ENCODE measurements at regions not wholly inside any gene's neighbourhood (a gene's known extent, or its start where the extent isn't known, plus 50 kb on each side); places are given as distances from the start of the nearest gene placed in this dataset.
A peak's percentile ranks its signal among the peaks of the same experiment; 100 is the strongest.
"Not testable (repeated sequence)": the region's sequence is repeated elsewhere in the genome, so short reads cannot be mapped to it uniquely, and the experiment has no call there.

DNA sequence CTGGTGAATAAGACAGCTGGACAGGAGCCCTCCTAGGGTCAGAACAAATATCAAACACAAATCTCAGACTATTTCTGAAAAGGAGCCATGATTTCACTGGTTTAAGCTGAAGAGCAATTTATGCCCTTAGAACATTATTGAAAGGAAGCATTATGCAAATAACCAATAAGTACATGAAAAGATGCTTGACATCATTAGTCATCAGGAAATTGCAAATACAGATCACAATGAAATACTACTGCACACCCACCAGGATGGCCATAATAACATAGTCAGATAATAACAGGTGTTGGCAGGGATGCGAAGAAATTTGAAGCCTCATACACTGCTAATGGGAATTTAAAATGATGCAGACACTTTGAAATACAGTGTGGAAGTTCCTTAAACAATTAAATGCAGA lies 176.4 kb upstream of the RAB6C start:
- Histone ChIP-seq H3K4me3 (ENCODE audit: severe bottlenecking) (no peak overlapping the region), H3K27ac (ENCODE audit: poor library complexity, severe bottlenecking) (no peak overlapping the region), H3K27me3 (ENCODE audit: insufficient read depth, poor library complexity, severe bottlenecking) (no peaks in the 10 kb centered on the region), H3K36me3 (ENCODE audit: low read depth) (no peaks in the 10 kb centered on the region), H3K9me3 (ENCODE audit: severe bottlenecking) (no peaks in the 10 kb centered on the region), H3K4me1 (ENCODE audit: insufficient read depth, poor library complexity, severe bottlenecking) (peaks cover 6% of the 10 kb centered on the region)
- DNase-seq (ENCODE audit: low spot score) (no peak), ATAC-seq (ENCODE audit: low read depth) (peak; percentile 64)
- TF ChIP-seq, protein P1, sequence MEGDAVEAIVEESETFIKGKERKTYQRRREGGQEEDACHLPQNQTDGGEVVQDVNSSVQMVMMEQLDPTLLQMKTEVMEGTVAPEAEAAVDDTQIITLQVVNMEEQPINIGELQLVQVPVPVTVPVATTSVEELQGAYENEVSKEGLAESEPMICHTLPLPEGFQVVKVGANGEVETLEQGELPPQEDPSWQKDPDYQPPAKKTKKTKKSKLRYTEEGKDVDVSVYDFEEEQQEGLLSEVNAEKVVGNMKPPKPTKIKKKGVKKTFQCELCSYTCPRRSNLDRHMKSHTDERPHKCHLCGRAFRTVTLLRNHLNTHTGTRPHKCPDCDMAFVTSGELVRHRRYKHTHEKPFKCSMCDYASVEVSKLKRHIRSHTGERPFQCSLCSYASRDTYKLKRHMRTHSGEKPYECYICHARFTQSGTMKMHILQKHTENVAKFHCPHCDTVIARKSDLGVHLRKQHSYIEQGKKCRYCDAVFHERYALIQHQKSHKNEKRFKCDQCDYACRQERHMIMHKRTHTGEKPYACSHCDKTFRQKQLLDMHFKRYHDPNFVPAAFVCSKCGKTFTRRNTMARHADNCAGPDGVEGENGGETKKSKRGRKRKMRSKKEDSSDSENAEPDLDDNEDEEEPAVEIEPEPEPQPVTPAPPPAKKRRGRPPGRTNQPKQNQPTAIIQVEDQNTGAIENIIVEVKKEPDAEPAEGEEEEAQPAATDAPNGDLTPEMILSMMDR (IDR thresholded peaks at IDR 0.05; ENCODE audit: poor library complexity, severe bottlenecking): no peak

DNA sequence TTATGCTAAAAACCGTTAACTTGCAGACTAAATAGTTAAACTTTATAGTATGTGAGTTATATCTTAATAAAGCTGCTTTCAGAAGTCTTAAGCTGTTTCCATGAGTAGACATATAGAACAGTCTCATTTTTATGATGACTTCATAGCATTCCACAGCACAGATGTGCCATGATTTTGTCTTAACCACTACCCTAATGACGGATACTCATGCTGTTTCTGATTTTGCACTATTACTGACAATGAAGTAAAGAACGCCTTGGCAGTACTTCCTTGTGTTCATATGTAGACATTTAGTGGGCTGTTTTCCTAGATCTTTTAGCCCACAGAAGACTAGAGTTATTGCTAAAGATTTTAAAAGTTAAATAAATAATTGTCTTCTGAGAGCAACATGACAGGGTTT lies 175.6 kb upstream of the RAB6C start:
- Histone ChIP-seq H3K36me3 (ENCODE audit: low read depth) (no peaks in the 10 kb centered on the region), H3K4me3 (ENCODE audit: severe bottlenecking) (no peak overlapping the region), H3K4me1 (ENCODE audit: insufficient read depth, poor library complexity, severe bottlenecking) (peaks cover 6% of the 10 kb centered on the region), H3K9me3 (ENCODE audit: severe bottlenecking) (no peaks in the 10 kb centered on the region), H3K27ac (ENCODE audit: poor library complexity, severe bottlenecking) (no peak overlapping the region), H3K27me3 (ENCODE audit: insufficient read depth, poor library complexity, severe bottlenecking) (peaks cover 2% of the 10 kb centered on the region)
- TF ChIP-seq, protein P1 (IDR thresholded peaks at IDR 0.05; ENCODE audit: poor library complexity, severe bottlenecking): no peak
- ATAC-seq (ENCODE audit: low read depth) (no peak), DNase-seq (ENCODE audit: low spot score) (no peak)

DNA sequence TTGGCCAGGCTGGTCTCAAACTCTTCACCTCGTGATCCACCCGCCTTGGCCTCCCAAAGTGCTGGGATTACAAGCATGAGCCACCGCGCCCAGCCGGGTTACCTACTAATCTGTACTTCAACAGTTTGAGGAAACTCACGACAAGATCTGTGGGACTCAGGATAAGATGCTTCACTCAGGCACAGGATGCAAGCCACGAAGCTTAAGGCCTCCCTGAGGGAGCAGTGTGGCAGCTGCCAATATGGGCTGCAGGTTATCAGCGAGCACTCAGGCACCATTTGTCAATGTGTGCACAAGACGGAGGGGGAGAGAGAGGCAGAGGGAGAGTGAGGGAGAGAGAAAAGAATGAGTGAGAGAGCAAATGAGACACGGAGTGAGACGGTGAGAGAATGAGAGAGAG lies 173.6 kb upstream of the RAB6C start:
- ATAC-seq (ENCODE audit: low read depth) (no peak), DNase-seq (ENCODE audit: low spot score) (no peak)
- H3K9me3 ChIP-seq (ENCODE audit: severe bottlenecking): no peaks in the 10 kb centered on the region
- H3K36me3 ChIP-seq (ENCODE audit: low read depth): no peaks in the 10 kb centered on the region
- peaks cover 6% of the 10 kb centered on the region for H3K4me1 ChIP-seq (ENCODE audit: insufficient read depth, poor library complexity, severe bottlenecking)
- TF ChIP-seq, protein P1 (IDR thresholded peaks at IDR 0.05; ENCODE audit: poor library complexity, severe bottlenecking): no peak
- H3K27ac ChIP-seq (ENCODE audit: poor library complexity, severe bottlenecking): no peak overlapping the region
- no peak overlapping the region for H3K4me3 ChIP-seq (ENCODE audit: severe bottlenecking)
- peaks cover 13% of the 10 kb centered on the region for H3K27me3 ChIP-seq (ENCODE audit: insufficient read depth, poor library complexity, severe bottlenecking)

DNA sequence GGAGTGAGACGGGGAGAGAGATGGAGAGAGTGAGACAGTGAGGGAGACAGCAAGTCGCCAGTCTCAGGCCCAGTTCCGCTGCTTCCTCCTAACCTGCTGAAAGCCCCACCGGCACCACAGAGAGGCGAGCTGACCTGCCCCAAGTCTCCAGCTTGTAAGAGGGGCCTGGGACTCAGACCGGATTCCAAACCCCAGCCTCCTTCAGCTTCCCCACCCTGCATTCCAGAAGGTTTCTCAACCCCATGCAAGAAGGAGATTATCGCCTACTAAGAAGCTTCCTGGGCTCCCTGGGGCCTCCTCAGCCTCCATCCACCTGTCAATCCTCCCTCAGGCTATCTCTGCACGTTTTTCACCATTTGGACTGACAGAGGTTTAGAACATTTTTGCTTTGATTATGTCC lies 173.1 kb upstream of the RAB6C start:
- H3K9me3 ChIP-seq (ENCODE audit: severe bottlenecking): no peaks in the 10 kb centered on the region
- ATAC-seq (ENCODE audit: low read depth): no peak
- TF ChIP-seq, protein P1 (IDR thresholded peaks at IDR 0.05; ENCODE audit: poor library complexity, severe bottlenecking): no peak
- H3K27me3 ChIP-seq (ENCODE audit: insufficient read depth, poor library complexity, severe bottlenecking): peaks cover 13% of the 10 kb centered on the region
- H3K27ac ChIP-seq (ENCODE audit: poor library complexity, severe bottlenecking): no peak overlapping the region
- H3K36me3 ChIP-seq (ENCODE audit: low read depth): no peaks in the 10 kb centered on the region
- H3K4me3 ChIP-seq (ENCODE audit: severe bottlenecking): no peak overlapping the region
- H3K4me1 ChIP-seq (ENCODE audit: insufficient read depth, poor library complexity, severe bottlenecking): peaks cover 6% of the 10 kb centered on the region
- DNase-seq (ENCODE audit: low spot score): no peak

DNA sequence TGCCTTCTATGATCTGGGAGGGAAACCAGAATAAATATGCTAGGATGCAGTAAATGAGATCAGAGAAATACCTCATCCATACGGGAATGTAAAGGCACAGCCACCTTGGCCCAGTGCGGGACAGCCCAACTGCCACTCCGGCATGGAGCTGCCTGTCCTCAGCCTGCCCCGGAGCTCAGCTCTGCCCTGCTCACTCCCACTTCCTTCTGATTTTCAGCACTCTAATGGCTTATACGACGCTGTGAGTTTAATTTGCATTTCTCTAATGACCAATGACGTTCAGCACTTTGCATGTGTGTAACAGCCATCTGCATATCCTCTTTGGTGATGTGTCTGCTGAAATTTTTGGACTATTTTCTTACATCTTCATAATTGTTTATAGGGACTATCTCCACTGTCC lies 172.5 kb upstream of the RAB6C start:
- DNase-seq (ENCODE audit: low spot score) (no peak), ATAC-seq (ENCODE audit: low read depth) (no peak)
- Histone ChIP-seq H3K4me3 (ENCODE audit: severe bottlenecking) (no peak overlapping the region), H3K27ac (ENCODE audit: poor library complexity, severe bottlenecking) (no peak overlapping the region), H3K27me3 (ENCODE audit: insufficient read depth, poor library complexity, severe bottlenecking) (peaks cover 13% of the 10 kb centered on the region), H3K4me1 (ENCODE audit: insufficient read depth, poor library complexity, severe bottlenecking) (peaks cover 6% of the 10 kb centered on the region), H3K36me3 (ENCODE audit: low read depth) (no peaks in the 10 kb centered on the region), H3K9me3 (ENCODE audit: severe bottlenecking) (no peaks in the 10 kb centered on the region)
- TF ChIP-seq, protein P1 (IDR thresholded peaks at IDR 0.05; ENCODE audit: poor library complexity, severe bottlenecking): no peak

DNA sequence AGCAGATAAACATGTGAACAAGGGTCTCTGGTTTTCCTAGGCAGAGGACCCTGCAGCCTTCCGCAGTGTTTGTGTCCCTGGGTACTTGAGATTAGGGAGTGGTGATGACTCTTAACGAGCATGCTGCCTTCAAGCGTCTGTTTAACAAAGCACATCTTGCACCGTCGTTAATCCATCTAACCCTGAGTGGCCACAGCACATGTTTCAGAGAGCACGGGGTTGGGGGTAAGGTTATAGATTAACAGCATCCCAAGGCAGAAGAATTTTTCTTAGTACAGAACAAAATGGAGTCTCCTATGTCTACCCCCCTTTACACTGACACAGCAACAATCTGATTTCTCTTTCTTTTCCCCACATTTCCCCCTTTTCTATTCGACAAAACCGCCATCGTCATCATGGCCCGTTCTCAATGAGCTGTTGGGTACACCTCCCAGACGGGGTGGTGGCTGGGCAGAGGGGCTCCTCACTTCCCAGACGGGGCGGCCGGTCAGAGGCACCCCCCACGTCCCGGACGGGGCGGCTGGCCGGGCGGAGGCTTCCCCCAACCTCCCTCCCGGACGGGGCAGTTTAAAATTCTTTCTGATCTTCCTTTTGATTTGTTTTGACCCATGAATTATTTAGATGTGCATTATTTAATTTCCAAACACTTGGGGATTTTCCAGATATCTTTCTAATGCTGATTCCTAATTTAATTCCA lies 171.7 kb upstream of the RAB6C start:
- H3K27ac ChIP-seq (ENCODE audit: poor library complexity, severe bottlenecking); H3K4me3 ChIP-seq (ENCODE audit: severe bottlenecking); ATAC-seq (ENCODE audit: low read depth); DNase-seq (ENCODE audit: low spot score); H3K36me3 ChIP-seq (ENCODE audit: low read depth); H3K4me1 ChIP-seq (ENCODE audit: insufficient read depth, poor library complexity, severe bottlenecking); H3K9me3 ChIP-seq (ENCODE audit: severe bottlenecking): not testable (repeated sequence)
- peaks cover 13% of the 10 kb centered on the region for H3K27me3 ChIP-seq (ENCODE audit: insufficient read depth, poor library complexity, severe bottlenecking)
